Calu3 (cell line): ENCODE measurements at regions not wholly inside any gene's neighbourhood (a gene's known extent, or its start where the extent isn't known, plus 50 kb on each side); places are given as distances from the start of the nearest gene placed in this dataset.

Source experiments
- BruUV-seq: library from RNA; stranded (reverse); fragments of 400-500 nt; replicated peaks from 2 replicates; lab custom pipeline; 2021; lab: Mats Ljungman, UMichigan
- CTCF ChIA-PET: fragments of 300-600 bp; sonication (Branson Sonifier 250); formaldehyde crosslinking; loops from one replicate; lab custom pipeline; 2022; ENCODE audit warnings: antibody characterized with exemption; lab: Charles Lee
- DNase-seq: peaks from one replicate; pipeline ENCODE4 v3.0.0; 2022
- H3K27ac Mint-ChIP-seq: one replicate; pipeline ENCODE4 v1.8.0; 2022; ENCODE audit warnings: mixed read lengths; ENCODE audit not compliant: unreplicated experiment
- H3K27me3 Mint-ChIP-seq: one replicate; pipeline ENCODE4 v1.8.0; 2022; ENCODE audit warnings: mixed read lengths; ENCODE audit not compliant: unreplicated experiment
- H3K36me3 Mint-ChIP-seq: one replicate; pipeline ENCODE4 v1.8.0; 2022; ENCODE audit warnings: mild to moderate bottlenecking, moderate library complexity, mixed read lengths; ENCODE audit not compliant: insufficient read depth, unreplicated experiment
- H3K4me1 Mint-ChIP-seq: one replicate; pipeline ENCODE4 v1.8.0; 2022; ENCODE audit warnings: mild to moderate bottlenecking, low read depth, mixed read lengths; ENCODE audit not compliant: unreplicated experiment
- H3K4me3 Mint-ChIP-seq: one replicate; pipeline ENCODE4 v1.8.0; 2022; ENCODE audit warnings: mild to moderate bottlenecking, low read depth, moderate library complexity, mixed read lengths; ENCODE audit not compliant: unreplicated experiment
- H3K9me3 Mint-ChIP-seq: one replicate; pipeline ENCODE4 v1.8.0; 2022; ENCODE audit warnings: low read depth, mixed read lengths; ENCODE audit not compliant: unreplicated experiment
- intact Hi-C: fragments of 100-400 bp; cut with micrococcal nuclease; formaldehyde crosslinking; loops from one replicate; pipeline ENCODE4 v1.10.0; 2022; ENCODE audit not compliant: unreplicated experiment
- TF ChIP-seq, protein P1 (sequence below): fragments of 200-600 bp; IDR thresholded peaks from one replicate; pipeline ENCODE4 v1.8.0; 2022; ENCODE audit warnings: antibody characterized with exemption; ENCODE audit not compliant: unreplicated experiment

DNA sequence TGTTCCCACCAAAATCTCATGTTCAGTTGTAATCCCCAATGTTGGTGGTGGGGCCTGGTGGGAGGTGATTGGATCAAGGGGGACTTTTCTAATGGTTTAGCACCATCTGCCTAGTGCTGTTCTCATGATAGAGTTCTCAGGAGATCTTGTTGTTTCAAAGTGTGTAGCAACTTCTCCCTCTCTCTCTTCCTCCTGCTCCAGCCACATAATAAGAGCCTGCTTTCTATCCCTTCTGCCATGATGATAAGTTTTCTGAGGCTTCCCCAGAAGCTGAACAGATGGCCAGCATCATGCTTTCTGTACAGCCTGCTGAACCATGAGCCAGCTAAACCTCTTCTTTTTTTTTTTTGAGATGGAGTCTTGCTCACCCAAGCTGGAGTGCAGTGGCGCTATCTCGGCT, 910.6 kb downstream of the KCNMA1 start:
- Mint-ChIP-seq H3K27me3 (no peaks in the 10 kb centered on the region), H3K36me3 (no peaks in the 10 kb centered on the region), H3K4me3 (no peak overlapping the region), H3K4me1 (no peaks in the 10 kb centered on the region), H3K27ac (no peak overlapping the region), H3K9me3 (peaks cover 10% of the 10 kb centered on the region)
- CTCF ChIA-PET, result no interaction called here
- BruUV-seq, result no TSS peak
- TF ChIP-seq, protein P1, sequence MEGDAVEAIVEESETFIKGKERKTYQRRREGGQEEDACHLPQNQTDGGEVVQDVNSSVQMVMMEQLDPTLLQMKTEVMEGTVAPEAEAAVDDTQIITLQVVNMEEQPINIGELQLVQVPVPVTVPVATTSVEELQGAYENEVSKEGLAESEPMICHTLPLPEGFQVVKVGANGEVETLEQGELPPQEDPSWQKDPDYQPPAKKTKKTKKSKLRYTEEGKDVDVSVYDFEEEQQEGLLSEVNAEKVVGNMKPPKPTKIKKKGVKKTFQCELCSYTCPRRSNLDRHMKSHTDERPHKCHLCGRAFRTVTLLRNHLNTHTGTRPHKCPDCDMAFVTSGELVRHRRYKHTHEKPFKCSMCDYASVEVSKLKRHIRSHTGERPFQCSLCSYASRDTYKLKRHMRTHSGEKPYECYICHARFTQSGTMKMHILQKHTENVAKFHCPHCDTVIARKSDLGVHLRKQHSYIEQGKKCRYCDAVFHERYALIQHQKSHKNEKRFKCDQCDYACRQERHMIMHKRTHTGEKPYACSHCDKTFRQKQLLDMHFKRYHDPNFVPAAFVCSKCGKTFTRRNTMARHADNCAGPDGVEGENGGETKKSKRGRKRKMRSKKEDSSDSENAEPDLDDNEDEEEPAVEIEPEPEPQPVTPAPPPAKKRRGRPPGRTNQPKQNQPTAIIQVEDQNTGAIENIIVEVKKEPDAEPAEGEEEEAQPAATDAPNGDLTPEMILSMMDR, result no peak
- DNase-seq, result no peak
- intact Hi-C loops, result no loop called here

GRCh38 chr10:76723844-76724243, 913.8 kb downstream of the KCNMA1 start:
- CTCF ChIA-PET, result no interaction called here
- intact Hi-C loops, result no loop called here
- no peak overlapping the region for H3K4me3 Mint-ChIP-seq
- DNase-seq, result no peak
- H3K36me3 Mint-ChIP-seq, result no peaks in the 10 kb centered on the region
- BruUV-seq, result no TSS peak
- H3K4me1 Mint-ChIP-seq, result no peaks in the 10 kb centered on the region
- H3K27me3 Mint-ChIP-seq, result no peaks in the 10 kb centered on the region
- TF ChIP-seq, protein P1, result no peak
- no peak overlapping the region for H3K27ac Mint-ChIP-seq
- H3K9me3 Mint-ChIP-seq, result peaks cover 5% of the 10 kb centered on the region

- Mint-ChIP-seq H3K9me3 (peaks cover 12% of the 10 kb centered on the region), H3K36me3 (no peaks in the 10 kb centered on the region), H3K4me1 (no peaks in the 10 kb centered on the region), H3K4me3 (no peak overlapping the region), H3K27me3 (no peaks in the 10 kb centered on the region), H3K27ac (no peak overlapping the region)
- TF ChIP-seq, protein P1, result no peak
- CTCF ChIA-PET, result no interaction called here
- no TSS peak for BruUV-seq
- no peak for DNase-seq
- intact Hi-C loops, result no loop called here
These were observed 915.6 kb downstream of the KCNMA1 start for GRCh38 chr10:76721891-76722505.

GRCh38 chr10:76719006-76719405, 918.6 kb downstream of the KCNMA1 start:
- no peak for DNase-seq
- H3K36me3 Mint-ChIP-seq, result no peaks in the 10 kb centered on the region
- CTCF ChIA-PET, result no interaction called here
- peaks cover 21% of the 10 kb centered on the region for H3K9me3 Mint-ChIP-seq
- no TSS peak for BruUV-seq
- no peaks in the 10 kb centered on the region for H3K27me3 Mint-ChIP-seq
- TF ChIP-seq, protein P1, result no peak
- no peak overlapping the region for H3K4me3 Mint-ChIP-seq
- intact Hi-C loops, result no loop called here
- no peaks in the 10 kb centered on the region for H3K4me1 Mint-ChIP-seq
- H3K27ac Mint-ChIP-seq, result no peak overlapping the region
